AG04450 (cell line): ENCODE measurements at regions not wholly inside any gene's neighbourhood (a gene's known extent, or its start where the extent isn't known, plus 50 kb on each side); places are given as distances from the start of the nearest gene placed in this dataset.

Source experiments
- CTCF ChIA-PET: fragments of 300-600, 350-600 bp; formaldehyde crosslinking; extraction: SDS; loops from one replicate; lab custom pipeline; 2022; ENCODE audit warnings: antibody characterized with exemption, inconsistent platforms; lab: Charles Lee
- POLR2A ChIA-PET: fragments of 350-600 bp; formaldehyde crosslinking; extraction: SDS; loops from one replicate; lab custom pipeline; 2021; ENCODE audit warnings: antibody characterized with exemption, inconsistent platforms; lab: Yijun Ruan, JAX
- DNase-seq: peaks from one replicate; pipeline ENCODE4 v3.0.0-alpha.2; 2011; ENCODE audit warnings: low read depth, low spot score
- H3K27ac ChIP-seq: one replicate; pipeline ENCODE4 v1.5.1; 2012; ENCODE audit warnings: low read depth, low read length, control low read depth
- H3K27me3 ChIP-seq: one replicate; pipeline ENCODE4 v1.6.0; 2012; ENCODE audit warnings: low read length; ENCODE audit not compliant: control insufficient read depth, insufficient read depth
- H3K4me3 ChIP-seq: 2 replicates; pipeline ENCODE4 v1.5.1; 2011; ENCODE audit warnings: mild to moderate bottlenecking, low read depth, low read length, control low read depth
- H3K9me3 ChIP-seq: 2 replicates; pipeline ENCODE4 v1.5.1; 2012; ENCODE audit warnings: low read length; ENCODE audit not compliant: control insufficient read depth, insufficient read depth
- CTCF ChIP-seq: IDR thresholded peaks from 2 replicates; pipeline ENCODE4 v1.5.1; 2011; ENCODE audit warnings: low read depth, low read length, control low read depth, inconsistent platforms

- no peaks in the 10 kb centered on the region for H3K27me3 ChIP-seq
- DNase-seq = no peak
- H3K4me3 ChIP-seq = no peak overlapping the region
- no peak for TF ChIP-seq CTCF
- H3K27ac ChIP-seq = no peak overlapping the region
- POLR2A ChIA-PET = no interaction called here
- CTCF ChIA-PET = no interaction called here
- no peaks in the 10 kb centered on the region for H3K9me3 ChIP-seq
These were observed 199.5 kb upstream of the PUM3 start for GRCh38 chr9:3043369-3043768.

GRCh38 chr9:3040761-3041160 is 196.9 kb upstream of the PUM3 start:
- no peak for TF ChIP-seq CTCF
- Histone ChIP-seq H3K9me3 (no peaks in the 10 kb centered on the region), H3K4me3 (no peak overlapping the region), H3K27ac (no peak overlapping the region), H3K27me3 (no peaks in the 10 kb centered on the region)
- DNase-seq = no peak
- ChIA-PET CTCF (interaction anchor here (1.1 kb wide), 1 partner anchor 401 kb away, joined by 3 read pairs; no protein-coding TSS in a partner anchor), POLR2A (no interaction called here)

- no peaks in the 10 kb centered on the region for H3K27me3 ChIP-seq
- no peak overlapping the region for H3K4me3 ChIP-seq
- ChIA-PET CTCF (no interaction called here), POLR2A (no interaction called here)
- no peak overlapping the region for H3K27ac ChIP-seq
- no peaks in the 10 kb centered on the region for H3K9me3 ChIP-seq
- TF ChIP-seq CTCF = no peak
- no peak for DNase-seq
These were observed 192.4 kb upstream of the PUM3 start for GRCh38 chr9:3036333-3036700.

- Histone ChIP-seq H3K27ac (no peak overlapping the region), H3K9me3 (no peaks in the 10 kb centered on the region), H3K27me3 (no peaks in the 10 kb centered on the region), H3K4me3 (no peak overlapping the region)
- TF ChIP-seq CTCF = no peak
- DNase-seq = no peak
- ChIA-PET CTCF (no interaction called here), POLR2A (no interaction called here)
These were observed 191.9 kb upstream of the PUM3 start for GRCh38 chr9:3035579-3036332.

- no peaks in the 10 kb centered on the region for H3K27me3 ChIP-seq
- no peaks in the 10 kb centered on the region for H3K9me3 ChIP-seq
- no peak for TF ChIP-seq CTCF
- DNase-seq = no peak
- H3K4me3 ChIP-seq = no peak overlapping the region
- H3K27ac ChIP-seq = no peak overlapping the region
- ChIA-PET POLR2A (no interaction called here), CTCF (no interaction called here)
These were observed 189.0 kb upstream of the PUM3 start for GRCh38 chr9:3032898-3033297.
